Testis (tissue), 2 donors: ENCODE measurements at regions not wholly inside any gene's neighbourhood (a gene's known extent, or its start where the extent isn't known, plus 50 kb on each side); places are given as distances from the start of the nearest gene placed in this dataset.
A peak's percentile ranks its signal among the peaks of the same experiment; 100 is the strongest.

ENCODE experiments used
- DNase-seq: peaks from one replicate; pipeline ENCODE4 v3.0.0-alpha.2; 2019
- H3K27ac ChIP-seq, 2 donors: fragments of 200-600 bp; sonication (generic); one replicate each; pipeline ENCODE4 v1.5.1; 2019
- H3K27me3 ChIP-seq: fragments of 200-600 bp; sonication (generic); one replicate; pipeline ENCODE4 v1.5.1; 2019
- H3K36me3 ChIP-seq: fragments of 200-600 bp; sonication (generic); one replicate; pipeline ENCODE4 v1.5.1; 2017; ENCODE audit warnings: low read depth; ENCODE audit errors: missing control alignments
- H3K4me1 ChIP-seq: fragments of 200-600 bp; sonication (generic); one replicate; pipeline ENCODE4 v1.5.1; 2019
- H3K4me3 ChIP-seq, 2 donors: fragments of 200-600 bp; sonication (generic); one replicate each; pipeline ENCODE4 v1.5.1; 2017 to 2019
- H3K9me3 ChIP-seq: fragments of 200-600 bp; sonication (generic); one replicate; pipeline ENCODE4 v1.5.1; 2017
- CTCF ChIP-seq, 3 experiments: fragments of 450-650 bp in 2 of 3; fragments of 200-600 bp in 1 of 3; sonication (generic) in 1 of 3; IDR thresholded peaks; one replicate each; pipeline ENCODE4 v1.5.1; 2016 to 2019; ENCODE audit warnings: antibody characterized with exemption in 3 of 3, mild to moderate bottlenecking in 2 of 3, moderate library complexity in 1 of 3
- POLR2A ChIP-seq: fragments of 450-650 bp; IDR thresholded peaks from one replicate; pipeline ENCODE4 v1.6.1; 2017; ENCODE audit warnings: antibody characterized with exemption, mild to moderate bottlenecking, moderate library complexity
- WGBS, 2 donors: methylation state at CpG; one replicate each; pipeline ENCODE4 v1.1.5; 2018; 5-methylcytosine and 5-hydroxymethylcytosine counted together
- intact Hi-C: fragments of 100-400 bp; cut with DNase I; formaldehyde crosslinking; loops from one replicate; pipeline ENCODE4 v1.15.1; 2023; ENCODE audit warnings: low total_unique reads

GRCh38 chr3:109210501-109210900 is 74.0 kb downstream of the C3orf85 start:
- TF ChIP-seq CTCF (IDR thresholded peaks at IDR 0.05) (no peak), POLR2A (no peak)
- 87 to 89% methylated on average over 2 of the region's 2 CpGs for WGBS, 2 donors
- intact Hi-C loops: no loop called here
- H3K27ac ChIP-seq: no peak overlapping the region
- no peaks in the 10 kb centered on the region for H3K9me3 ChIP-seq
- no peaks in the 10 kb centered on the region for H3K4me1 ChIP-seq
- no peak for DNase-seq
- no peak overlapping the region for H3K4me3 ChIP-seq
- H3K36me3 ChIP-seq: no peaks in the 10 kb centered on the region
- H3K27me3 ChIP-seq: no peaks in the 10 kb centered on the region

- H3K27me3 ChIP-seq: no peaks in the 10 kb centered on the region
- 89 to 91% methylated on average over 4 of the region's 4 CpGs for WGBS, 2 donors
- no peaks in the 10 kb centered on the region for H3K4me1 ChIP-seq
- H3K4me3 ChIP-seq: no peak overlapping the region
- no peak overlapping the region for H3K27ac ChIP-seq
- DNase-seq: no peak
- no peaks in the 10 kb centered on the region for H3K36me3 ChIP-seq
- H3K9me3 ChIP-seq: no peaks in the 10 kb centered on the region
- intact Hi-C loops: no loop called here
- no peak for TF ChIP-seq POLR2A
- TF ChIP-seq CTCF (IDR thresholded peaks at IDR 0.05): no peak
Measured at GRCh38 chr3:109211941-109212340, 75.4 kb downstream of the C3orf85 start.

GRCh38 chr3:109213321-109213720 is 76.8 kb downstream of the C3orf85 start:
- H3K27ac ChIP-seq: no peak overlapping the region
- intact Hi-C loops: no loop called here
- TF ChIP-seq POLR2A (no peak), CTCF (IDR thresholded peaks at IDR 0.05) (no peak)
- H3K9me3 ChIP-seq: no peaks in the 10 kb centered on the region
- DNase-seq: no peak
- no peaks in the 10 kb centered on the region for H3K36me3 ChIP-seq
- no peak overlapping the region for H3K4me3 ChIP-seq
- no peaks in the 10 kb centered on the region for H3K27me3 ChIP-seq
- no peaks in the 10 kb centered on the region for H3K4me1 ChIP-seq

- peak; percentile 30 for DNase-seq
Measured at GRCh38 chr3:109224333-109224732, 87.8 kb downstream of the C3orf85 start.

More at GRCh38 chr3:109224333-109224732, 87.8 kb downstream of the C3orf85 start:
- Histone ChIP-seq H3K4me1 (no peaks in the 10 kb centered on the region), H3K36me3 (no peaks in the 10 kb centered on the region), H3K27me3 (no peaks in the 10 kb centered on the region), H3K9me3 (no peaks in the 10 kb centered on the region), H3K4me3 (peak overlapping the region in 1 of 2 donors; percentile 12), H3K27ac (no peak overlapping the region)
- intact Hi-C loops: no loop called here
- 31 to 61% methylated on average over 5 to 8 of the region's 8 CpGs for WGBS, 2 donors
- TF ChIP-seq CTCF (IDR thresholded peaks at IDR 0.05): no peak
- TF ChIP-seq POLR2A: no peak
